ENCODE measurements at regions not wholly inside any gene's neighbourhood (a gene's known extent, or its start where the extent isn't known, plus 50 kb on each side); places are given as distances from the start of the nearest gene placed in this dataset.
"Not testable (repeated sequence)": the region's sequence is repeated elsewhere in the genome, so short reads cannot be mapped to it uniquely, and the experiment has no call there.

- FAIRE-seq (no peak), DNase-seq (ENCODE audit: insufficient read length, low spot score) (no peak)
Measured at GRCh38 chr4:83947125-83947829, 411.4 kb downstream of the GPAT3 start.

GRCh38 chr4:83943691-83944090 is 407.8 kb downstream of the GPAT3 start:
- DNase-seq (ENCODE audit: insufficient read length, low spot score); FAIRE-seq: not testable (repeated sequence)

GRCh38 chr4:83932750-83933391 is 397.0 kb downstream of the GPAT3 start:
- no peak for FAIRE-seq
- no peak for DNase-seq (ENCODE audit: insufficient read length, low spot score)

GRCh38 chr4:83931659-83932438 is 395.9 kb downstream of the GPAT3 start:
- DNase-seq (ENCODE audit: insufficient read length, low spot score) (no peak), FAIRE-seq (no peak)

GRCh38 chr4:83929550-83929949 is 393.6 kb downstream of the GPAT3 start:
- no peak for DNase-seq (ENCODE audit: insufficient read length, low spot score)
- no peak for FAIRE-seq

- DNase-seq (ENCODE audit: insufficient read length, low spot score) (no peak), FAIRE-seq (no peak)
Measured at GRCh38 chr4:83926950-83927349, 391.0 kb downstream of the GPAT3 start.

GRCh38 chr4:83923341-83923740 is 387.4 kb downstream of the GPAT3 start:
- DNase-seq (ENCODE audit: insufficient read length, low spot score), result no peak
- no peak for FAIRE-seq

GRCh38 chr4:83922402-83922801 is 386.5 kb downstream of the GPAT3 start:
- FAIRE-seq (no peak), DNase-seq (ENCODE audit: insufficient read length, low spot score) (no peak)

- FAIRE-seq, result no peak
- DNase-seq (ENCODE audit: insufficient read length, low spot score), result no peak
Measured at GRCh38 chr4:83921124-83921523, 385.2 kb downstream of the GPAT3 start.

- DNase-seq (ENCODE audit: insufficient read length, low spot score) (no peak), FAIRE-seq (no peak)
Measured at GRCh38 chr4:83920375-83920774, 384.5 kb downstream of the GPAT3 start.

- DNase-seq (ENCODE audit: insufficient read length, low spot score) (no peak), FAIRE-seq (no peak)
Measured at GRCh38 chr4:83917572-83917971, 381.7 kb downstream of the GPAT3 start.

GRCh38 chr4:83910693-83911092 is 374.8 kb downstream of the GPAT3 start:
- FAIRE-seq (no peak), DNase-seq (ENCODE audit: insufficient read length, low spot score) (no peak)

- no peak for FAIRE-seq
- DNase-seq (ENCODE audit: insufficient read length, low spot score), result no peak
Measured at GRCh38 chr4:83906561-83906960, 370.7 kb downstream of the GPAT3 start.

- DNase-seq (ENCODE audit: insufficient read length, low spot score), result no peak
- FAIRE-seq, result no peak
Measured at GRCh38 chr4:83905952-83906351, 370.0 kb downstream of the GPAT3 start.

GRCh38 chr4:83903740-83904139 is 367.8 kb downstream of the GPAT3 start:
- DNase-seq (ENCODE audit: insufficient read length, low spot score); FAIRE-seq: not testable (repeated sequence)

GRCh38 chr4:83894831-83895230 is 358.9 kb downstream of the GPAT3 start:
- FAIRE-seq (no peak), DNase-seq (ENCODE audit: insufficient read length, low spot score) (no peak)

- FAIRE-seq (no peak), DNase-seq (ENCODE audit: insufficient read length, low spot score) (no peak)
Measured at GRCh38 chr4:83890816-83891215, 354.9 kb downstream of the GPAT3 start.

- DNase-seq (ENCODE audit: insufficient read length, low spot score), result no peak
- no peak for FAIRE-seq
Measured at GRCh38 chr4:83890231-83890630, 354.3 kb downstream of the GPAT3 start.

- DNase-seq (ENCODE audit: insufficient read length, low spot score), result no peak
- no peak for FAIRE-seq
Measured at GRCh38 chr4:83889802-83890201, 353.9 kb downstream of the GPAT3 start.

GRCh38 chr4:83885256-83886182 is 349.6 kb downstream of the GPAT3 start:
- DNase-seq (ENCODE audit: insufficient read length, low spot score) (no peak), FAIRE-seq (no peak)

- DNase-seq (ENCODE audit: insufficient read length, low spot score), result no peak
- FAIRE-seq, result no peak
Measured at GRCh38 chr4:83876047-83876446, 340.1 kb downstream of the GPAT3 start.

Measured in HTR-8/SVneo (cell line).